B cell (primary cell): ENCODE measurements at regions not wholly inside any gene's neighbourhood (a gene's known extent, or its start where the extent isn't known, plus 50 kb on each side); places are given as distances from the start of the nearest gene placed in this dataset.

Experiments
- ATAC-seq: fragments of 200-7000 bp; cut with Tn5 transposase; one replicate; pipeline ENCODE4 v1.10.0; 2021; ENCODE audit warnings: low read depth, mild to moderate bottlenecking, moderate number of reproducible peaks, moderate library complexity
- CTCF ChIA-PET: fragments of 350-600 bp; sonication (Branson Sonifier 250); formaldehyde crosslinking; loops from one replicate; lab custom pipeline; 2021; ENCODE audit warnings: antibody characterized with exemption, inconsistent platforms; lab: Charles Lee
- POLR2A ChIA-PET: fragments of 350-600 bp; sonication (Branson Sonifier 250); formaldehyde crosslinking; loops from one replicate; lab custom pipeline; 2021; ENCODE audit warnings: antibody characterized with exemption; lab: Charles Lee
- DNase-seq: peaks from one replicate; pipeline ENCODE4 v3.0.0; 2013
- H2AFZ ChIP-seq: 2 replicates; pipeline ENCODE4 v1.6.1; 2012; ENCODE audit warnings: mild to moderate bottlenecking, low read depth, low read length; ENCODE audit not compliant: insufficient read depth, poor library complexity, severe bottlenecking
- H3K27ac ChIP-seq, 2 donors: 1 replicate in 1 of 2; 2 replicates in 1 of 2; pipeline ENCODE4 v1.5.1; 2012 to 2013; ENCODE audit warnings: low read length in 2 of 2, mild to moderate bottlenecking in 2 of 2, moderate library complexity in 1 of 2
- H3K27me3 ChIP-seq, 4 experiments: fragments of 200-600 bp in 1 of 4; sonication (generic) in 1 of 4; replicated peaks in 1 of 4; 1 replicate in 2 of 4; 2 replicates in 2 of 4; pipeline versions ENCODE4 v1.6.1 to v1.7.0; 2013 to 2016; ENCODE audit warnings: low read length in 3 of 4, mild to moderate bottlenecking in 2 of 4, mixed read lengths in 1 of 4, moderate library complexity in 1 of 4; ENCODE audit not compliant: insufficient read depth in 4 of 4, control insufficient read depth in 3 of 4; ENCODE audit errors: control extremely low read depth in 1 of 4
- H3K36me3 ChIP-seq, 2 experiments: replicated peaks in 1 of 2; 1 replicate in 1 of 2; 2 replicates in 1 of 2; pipeline versions ENCODE4 v1.6.1 to v1.7.1; 2013; ENCODE audit warnings: low read length in 1 of 2; ENCODE audit not compliant: insufficient read depth in 2 of 2, control insufficient read depth in 1 of 2; ENCODE audit errors: control extremely low read depth in 1 of 2, extremely low read depth in 1 of 2
- H3K4me1 ChIP-seq, 2 donors: fragments of 200-600 bp in 1 of 2; sonication (generic) in 1 of 2; 1 replicate in 1 of 2; 2 replicates in 1 of 2; pipeline versions ENCODE4 v1.5.1 to v1.6.1; 2013 to 2017; ENCODE audit warnings: low read length in 2 of 2; ENCODE audit not compliant: control insufficient read depth in 2 of 2, insufficient read depth in 2 of 2
- H3K4me2 ChIP-seq: replicated peaks from 2 replicates; pipeline ENCODE3; 2012; ENCODE audit warnings: mild to moderate bottlenecking, low read depth, low read length; ENCODE audit not compliant: poor library complexity, severe bottlenecking
- H3K4me3 ChIP-seq, 5 experiments: fragments of 200-600 bp in 1 of 5; sonication (generic) in 1 of 5; 1 replicate in 3 of 5; 2 replicates in 2 of 5; pipeline versions ENCODE4 v1.5.1 to v1.7.0; 2011 to 2016; ENCODE audit warnings: low read length in 4 of 5, mild to moderate bottlenecking in 4 of 5, low read depth in 2 of 5, control low read depth in 1 of 5, moderate library complexity in 1 of 5; ENCODE audit not compliant: insufficient read depth in 1 of 5; ENCODE audit errors: control extremely low read depth in 1 of 5, extremely low read depth in 1 of 5
- H3K79me2 ChIP-seq: fragments of 200-600 bp; sonication (generic); one replicate; pipeline ENCODE4 v1.6.0; 2016; ENCODE audit warnings: low read length; ENCODE audit not compliant: control insufficient read depth, insufficient read depth
- H3K9ac ChIP-seq: fragments of 200-600 bp; sonication (generic); 2 replicates; pipeline ENCODE4 v1.6.1; 2017; ENCODE audit warnings: mild to moderate bottlenecking, low read length, moderate library complexity
- H3K9me3 ChIP-seq, 3 donors: one replicate each; pipeline versions ENCODE4 v1.6.1 to v1.7.1; 2013; ENCODE audit warnings: low read length in 2 of 3; ENCODE audit not compliant: control insufficient read depth in 2 of 3, insufficient read depth in 1 of 3; ENCODE audit errors: control extremely low read depth in 1 of 3
- H4K20me1 ChIP-seq: 2 replicates; pipeline ENCODE4 v1.6.0; 2012; ENCODE audit warnings: mild to moderate bottlenecking, low read length; ENCODE audit not compliant: insufficient read depth, control insufficient read depth, poor library complexity, severe bottlenecking
- H3K27ac Mint-ChIP-seq: one replicate; pipeline ENCODE4 v1.8.0; 2021; ENCODE audit warnings: mixed read lengths
- H3K27me3 Mint-ChIP-seq: one replicate; pipeline ENCODE4 v1.8.0; 2021; ENCODE audit warnings: mixed read lengths
- H3K4me1 Mint-ChIP-seq: one replicate; pipeline ENCODE4 v1.8.0; 2021; ENCODE audit warnings: mixed read lengths
- H3K4me3 Mint-ChIP-seq: one replicate; pipeline ENCODE4 v1.8.0; 2021; ENCODE audit warnings: mixed read lengths
- H3K9me3 Mint-ChIP-seq: one replicate; pipeline ENCODE4 v1.8.0; 2022; ENCODE audit warnings: mixed read lengths; ENCODE audit not compliant: insufficient read depth
- EZH2 ChIP-seq: IDR thresholded peaks from 2 replicates; pipeline ENCODE4 v1.6.1; 2012; ENCODE audit warnings: borderline replicate concordance, low read depth, mild to moderate bottlenecking, moderate library complexity, low read length; ENCODE audit not compliant: insufficient read depth, poor library complexity, severe bottlenecking
- WGBS: methylation state at CpG from one replicate; pipeline ENCODE4 v1.1.5; 2013; ENCODE audit warnings: missing lambda C conversion rate; ENCODE audit not compliant: insufficient coverage; 5-methylcytosine and 5-hydroxymethylcytosine counted together
- intact Hi-C: fragments of 100-400 bp; cut with micrococcal nuclease; formaldehyde crosslinking; loops from one replicate; pipeline ENCODE4 v1.10.0; 2022
- TF ChIP-seq, protein P1 (sequence below): fragments of 200-600 bp; IDR thresholded peaks from one replicate; pipeline ENCODE4 v1.8.0; 2022; ENCODE audit warnings: antibody characterized with exemption, mild to moderate bottlenecking

DNA sequence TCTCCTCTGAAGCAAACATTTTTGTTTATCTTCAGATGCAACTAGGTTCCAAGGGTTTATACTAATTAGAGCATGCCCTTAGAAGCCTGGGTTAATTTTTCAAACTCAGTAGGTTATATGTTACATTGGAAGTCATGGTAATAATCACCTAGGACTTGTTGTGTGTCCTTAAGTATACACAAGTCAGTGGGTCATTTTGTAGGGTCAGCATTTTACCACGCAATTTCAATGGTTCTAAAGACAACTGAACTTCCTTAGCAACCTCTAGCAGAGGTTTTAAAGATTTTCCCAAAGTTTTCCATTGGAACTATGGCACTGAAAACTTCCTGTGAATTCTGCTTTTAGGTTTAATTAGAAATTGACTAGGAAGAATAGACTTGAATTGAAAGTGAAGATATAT lies 99.6 kb upstream of the NANOGP8 start:
- H3K4me1 Mint-ChIP-seq, result no peaks in the 10 kb centered on the region
- H3K27ac ChIP-seq, result no peak overlapping the region
- POLR2A ChIA-PET, result no interaction called here
- H2AFZ ChIP-seq, result no peak overlapping the region
- intact Hi-C loops, result no loop called here
- H3K9ac ChIP-seq, result no peak overlapping the region
- H3K4me3 ChIP-seq, result no peak overlapping the region
- H3K9me3 ChIP-seq, result no peaks in the 10 kb centered on the region
- no CpG with 5 or more reads among the region's 1 CpG for WGBS
- no peak overlapping the region for H3K4me2 ChIP-seq
- no peaks in the 10 kb centered on the region for H3K27me3 ChIP-seq
- no peaks in the 10 kb centered on the region for H3K9me3 Mint-ChIP-seq
- H4K20me1 ChIP-seq, result no peaks in the 10 kb centered on the region
- TF ChIP-seq, protein P1, sequence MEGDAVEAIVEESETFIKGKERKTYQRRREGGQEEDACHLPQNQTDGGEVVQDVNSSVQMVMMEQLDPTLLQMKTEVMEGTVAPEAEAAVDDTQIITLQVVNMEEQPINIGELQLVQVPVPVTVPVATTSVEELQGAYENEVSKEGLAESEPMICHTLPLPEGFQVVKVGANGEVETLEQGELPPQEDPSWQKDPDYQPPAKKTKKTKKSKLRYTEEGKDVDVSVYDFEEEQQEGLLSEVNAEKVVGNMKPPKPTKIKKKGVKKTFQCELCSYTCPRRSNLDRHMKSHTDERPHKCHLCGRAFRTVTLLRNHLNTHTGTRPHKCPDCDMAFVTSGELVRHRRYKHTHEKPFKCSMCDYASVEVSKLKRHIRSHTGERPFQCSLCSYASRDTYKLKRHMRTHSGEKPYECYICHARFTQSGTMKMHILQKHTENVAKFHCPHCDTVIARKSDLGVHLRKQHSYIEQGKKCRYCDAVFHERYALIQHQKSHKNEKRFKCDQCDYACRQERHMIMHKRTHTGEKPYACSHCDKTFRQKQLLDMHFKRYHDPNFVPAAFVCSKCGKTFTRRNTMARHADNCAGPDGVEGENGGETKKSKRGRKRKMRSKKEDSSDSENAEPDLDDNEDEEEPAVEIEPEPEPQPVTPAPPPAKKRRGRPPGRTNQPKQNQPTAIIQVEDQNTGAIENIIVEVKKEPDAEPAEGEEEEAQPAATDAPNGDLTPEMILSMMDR, result no peak
- TF ChIP-seq EZH2, result no peak
- H3K79me2 ChIP-seq, result no peaks in the 10 kb centered on the region
- no peaks in the 10 kb centered on the region for H3K4me1 ChIP-seq
- ATAC-seq (no peak), DNase-seq (no peak)
- no peaks in the 10 kb centered on the region for H3K36me3 ChIP-seq
- CTCF ChIA-PET, result no interaction called here
- H3K4me3 Mint-ChIP-seq, result no peak overlapping the region
- H3K27me3 Mint-ChIP-seq, result no peaks in the 10 kb centered on the region
- no peak overlapping the region for H3K27ac Mint-ChIP-seq

DNA sequence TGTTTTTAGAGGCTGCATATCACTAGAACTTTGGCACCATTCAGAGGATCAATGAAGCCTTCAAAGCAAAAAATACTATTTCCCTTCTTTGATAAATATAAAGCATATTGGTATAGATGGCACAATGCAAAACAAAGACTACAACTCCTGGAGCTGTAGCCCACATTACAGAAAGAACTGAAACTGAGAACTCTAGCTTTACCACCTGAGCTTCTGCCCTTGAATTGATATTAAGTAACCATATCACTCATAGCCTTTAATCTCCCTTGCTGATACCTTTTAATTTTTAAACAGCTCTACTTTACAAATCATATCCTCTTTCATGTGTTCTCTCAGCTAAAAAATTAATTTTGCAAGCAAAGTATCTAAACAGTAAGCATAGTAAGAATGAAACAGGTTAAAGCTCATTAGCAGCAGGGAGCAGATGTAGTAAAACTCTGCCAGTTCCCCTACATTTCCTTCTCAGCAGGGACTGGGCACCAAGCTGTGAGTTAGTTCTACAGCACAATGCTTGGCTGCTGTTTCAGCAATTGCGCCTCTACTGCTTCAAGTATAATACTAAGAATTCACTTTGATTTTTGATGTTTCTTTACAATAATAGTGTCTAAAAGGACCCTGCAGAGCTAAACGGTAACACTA lies 97.9 kb upstream of the NANOGP8 start:
- Histone ChIP-seq H3K79me2 (no peaks in the 10 kb centered on the region), H4K20me1 (no peaks in the 10 kb centered on the region), H3K27ac (no peak overlapping the region), H3K4me3 (no peak overlapping the region), H3K9me3 (no peaks in the 10 kb centered on the region), H3K4me2 (no peak overlapping the region), H3K4me1 (no peaks in the 10 kb centered on the region), H2AFZ (no peak overlapping the region), H3K9ac (no peak overlapping the region), H3K36me3 (no peaks in the 10 kb centered on the region), H3K27me3 (no peaks in the 10 kb centered on the region)
- DNase-seq (no peak), ATAC-seq (no peak)
- Mint-ChIP-seq H3K27me3 (no peaks in the 10 kb centered on the region), H3K27ac (no peak overlapping the region), H3K4me1 (no peaks in the 10 kb centered on the region), H3K4me3 (no peak overlapping the region), H3K9me3 (no peaks in the 10 kb centered on the region)
- ChIA-PET POLR2A (no interaction called here), CTCF (no interaction called here)
- intact Hi-C loops, result no loop called here
- TF ChIP-seq, protein P1, result no peak
- TF ChIP-seq EZH2, result no peak
- no CpG with 5 or more reads among the region's 2 CpGs for WGBS
